ENCODE measurements at regions not wholly inside any gene's neighbourhood (a gene's known extent, or its start where the extent isn't known, plus 50 kb on each side); places are given as distances from the start of the nearest gene placed in this dataset.
"Not testable (repeated sequence)": the region's sequence is repeated elsewhere in the genome, so short reads cannot be mapped to it uniquely, and the experiment has no call there.

DNA sequence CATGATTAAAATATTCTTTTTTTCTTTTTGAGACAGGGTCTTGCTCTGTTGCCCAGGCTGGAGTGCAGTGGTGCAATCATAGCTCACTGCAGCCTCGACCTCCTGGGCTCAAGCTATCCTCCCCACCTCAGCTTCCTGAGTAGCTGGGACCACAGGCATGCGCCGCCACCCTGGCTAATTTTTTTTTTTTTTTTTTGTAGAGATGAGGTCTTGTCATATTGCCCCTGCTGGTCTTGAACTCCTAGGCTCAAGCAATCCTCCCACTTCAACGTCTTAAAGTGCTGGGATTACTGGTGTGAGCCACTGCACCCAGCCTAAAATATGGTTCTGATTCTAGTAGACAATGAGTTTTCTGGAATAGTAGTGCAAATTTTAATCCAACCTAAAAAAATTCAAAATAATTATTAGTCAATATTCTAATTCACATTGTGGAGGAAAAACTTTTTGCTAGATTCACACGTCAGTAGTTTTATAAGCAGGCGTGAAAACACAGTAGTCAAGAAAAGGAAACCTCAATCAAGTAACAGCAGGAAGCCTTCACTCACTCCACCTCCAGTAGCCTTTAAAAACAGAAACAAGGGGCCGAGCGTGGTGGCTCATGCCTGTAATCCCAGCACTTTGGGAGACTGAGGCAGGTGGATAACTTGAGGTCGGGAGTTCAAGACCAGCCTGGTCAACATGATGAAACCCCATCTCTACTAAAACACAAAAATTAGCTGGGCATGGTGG, 268.7 kb downstream of the BCL2 start:
- not testable (repeated sequence) for H3K18ac ChIP-seq (ENCODE audit: low read length); DNase-seq; H3K27me3 ChIP-seq (ENCODE audit: insufficient read depth, low read length, poor library complexity); H2BK15ac ChIP-seq (replicated peaks; ENCODE audit: low read depth); H3K4me1 ChIP-seq (ENCODE audit: control insufficient read depth, low read depth, low read length); H3K4me3 ChIP-seq (ENCODE audit: low read length); H3K23ac ChIP-seq (ENCODE audit: low read length); H3K79me1 ChIP-seq (ENCODE audit: low read length); H4K5ac ChIP-seq (ENCODE audit: low read length); H2BK5ac ChIP-seq (ENCODE audit: low read length); H4K8ac ChIP-seq (ENCODE audit: low read depth, low read length); H3K4me2 ChIP-seq (ENCODE audit: low read length); H3K27ac ChIP-seq (ENCODE audit: low read depth, low read length); H3K79me2 ChIP-seq (ENCODE audit: control insufficient read depth, insufficient read depth, low read length); H2BK120ac ChIP-seq (ENCODE audit: low read depth, low read length); H3K4ac ChIP-seq (ENCODE audit: low read depth, low read length); H3K56ac ChIP-seq (ENCODE audit: low read length); H3K36me3 ChIP-seq (ENCODE audit: control insufficient read depth, insufficient read depth, low read length); H2AK5ac ChIP-seq (ENCODE audit: low read length); H3K9ac ChIP-seq (ENCODE audit: low read length)
- WGBS (ENCODE audit: extremely low coverage, insufficient coverage, low lambda C conversion rate) = no CpG with 5 or more reads among the region's 9 CpGs

GRCh38 chr18:63046375-63046774, 273.2 kb downstream of the BCL2 start:
- Histone ChIP-seq H4K8ac (ENCODE audit: low read depth, low read length) (no peak overlapping the region), H3K79me2 (ENCODE audit: control insufficient read depth, insufficient read depth, low read length) (no peaks in the 10 kb centered on the region), H3K27me3 (ENCODE audit: insufficient read depth, low read length, poor library complexity) (no peaks in the 10 kb centered on the region), H3K4me1 (ENCODE audit: control insufficient read depth, low read depth, low read length) (no peaks in the 10 kb centered on the region), H3K4me2 (ENCODE audit: low read length) (no peak overlapping the region), H2BK5ac (ENCODE audit: low read length) (no peak overlapping the region), H3K9ac (ENCODE audit: low read length) (no peak overlapping the region), H3K36me3 (ENCODE audit: control insufficient read depth, insufficient read depth, low read length) (no peaks in the 10 kb centered on the region), H4K5ac (ENCODE audit: low read length) (no peak overlapping the region), H3K4ac (ENCODE audit: low read depth, low read length) (no peak overlapping the region), H2BK120ac (ENCODE audit: low read depth, low read length) (no peak overlapping the region), H3K23ac (ENCODE audit: low read length) (no peak overlapping the region), H2AK5ac (ENCODE audit: low read length) (no peak overlapping the region), H3K27ac (ENCODE audit: low read depth, low read length) (no peak overlapping the region), H3K18ac (ENCODE audit: low read length) (no peak overlapping the region), H3K56ac (ENCODE audit: low read length) (no peak overlapping the region), H3K79me1 (ENCODE audit: low read length) (no peaks in the 10 kb centered on the region), H2BK15ac (replicated peaks; ENCODE audit: low read depth) (no peak overlapping the region), H3K4me3 (ENCODE audit: low read length) (no peak overlapping the region)
- no CpG with 5 or more reads among the region's 3 CpGs for WGBS (ENCODE audit: extremely low coverage, insufficient coverage, low lambda C conversion rate)
- DNase-seq = no peak

DNA sequence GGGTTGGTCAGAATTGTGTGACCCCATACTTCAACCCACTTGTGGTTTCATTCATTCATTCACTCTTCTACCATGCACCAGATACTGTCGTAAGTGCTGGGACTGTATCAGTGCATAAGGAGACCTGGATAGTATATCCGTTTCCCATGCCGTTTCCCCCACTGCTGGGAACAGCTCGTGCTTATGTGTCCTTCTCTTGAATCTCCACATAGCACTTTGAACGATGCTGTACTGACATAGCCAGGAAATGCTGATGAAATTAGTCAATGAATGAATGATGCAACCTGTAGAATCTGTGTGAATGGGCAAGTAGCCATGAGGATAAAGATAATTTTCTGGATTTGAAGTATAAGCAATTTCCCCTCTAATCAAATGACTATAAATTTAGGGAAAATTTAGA, 276.1 kb downstream of the BCL2 start:
- Histone ChIP-seq H3K4me3 (ENCODE audit: low read length) (no peak overlapping the region), H3K18ac (ENCODE audit: low read length) (no peak overlapping the region), H3K9ac (ENCODE audit: low read length) (no peak overlapping the region), H3K4me1 (ENCODE audit: control insufficient read depth, low read depth, low read length) (no peaks in the 10 kb centered on the region), H2BK15ac (replicated peaks; ENCODE audit: low read depth) (no peak overlapping the region), H3K79me2 (ENCODE audit: control insufficient read depth, insufficient read depth, low read length) (no peaks in the 10 kb centered on the region), H3K27me3 (ENCODE audit: insufficient read depth, low read length, poor library complexity) (no peaks in the 10 kb centered on the region), H3K36me3 (ENCODE audit: control insufficient read depth, insufficient read depth, low read length) (no peaks in the 10 kb centered on the region), H2BK120ac (ENCODE audit: low read depth, low read length) (no peak overlapping the region), H2AK5ac (ENCODE audit: low read length) (no peak overlapping the region), H2BK5ac (ENCODE audit: low read length) (no peak overlapping the region), H4K5ac (ENCODE audit: low read length) (no peak overlapping the region), H4K8ac (ENCODE audit: low read depth, low read length) (no peak overlapping the region), H3K56ac (ENCODE audit: low read length) (no peak overlapping the region), H3K27ac (ENCODE audit: low read depth, low read length) (no peak overlapping the region), H3K4ac (ENCODE audit: low read depth, low read length) (no peak overlapping the region), H3K23ac (ENCODE audit: low read length) (no peak overlapping the region), H3K79me1 (ENCODE audit: low read length) (no peaks in the 10 kb centered on the region), H3K4me2 (ENCODE audit: low read length) (no peak overlapping the region)
- no peak for DNase-seq
- no CpG with 5 or more reads among the region's 5 CpGs for WGBS (ENCODE audit: extremely low coverage, insufficient coverage, low lambda C conversion rate)

- no peak overlapping the region for H3K9ac ChIP-seq (ENCODE audit: low read length)
- H4K5ac ChIP-seq (ENCODE audit: low read length) = no peak overlapping the region
- no peaks in the 10 kb centered on the region for H3K4me1 ChIP-seq (ENCODE audit: control insufficient read depth, low read depth, low read length)
These were observed 277.2 kb downstream of the BCL2 start for GRCh38 chr18:63042351-63042750.

GRCh38 chr18:63040788-63041410, 278.7 kb downstream of the BCL2 start:
- WGBS (ENCODE audit: extremely low coverage, insufficient coverage, low lambda C conversion rate) = no CpG with 5 or more reads among the region's 4 CpGs
- no peaks in the 10 kb centered on the region for H3K4me1 ChIP-seq (ENCODE audit: control insufficient read depth, low read depth, low read length)

More at GRCh38 chr18:63042351-63042750, 277.2 kb downstream of the BCL2 start:
- Histone ChIP-seq H3K4ac (ENCODE audit: low read depth, low read length) (no peak overlapping the region), H3K27me3 (ENCODE audit: insufficient read depth, low read length, poor library complexity) (no peaks in the 10 kb centered on the region), H3K36me3 (ENCODE audit: control insufficient read depth, insufficient read depth, low read length) (no peaks in the 10 kb centered on the region), H3K4me2 (ENCODE audit: low read length) (no peak overlapping the region), H3K18ac (ENCODE audit: low read length) (no peak overlapping the region), H3K79me2 (ENCODE audit: control insufficient read depth, insufficient read depth, low read length) (no peaks in the 10 kb centered on the region), H3K56ac (ENCODE audit: low read length) (no peak overlapping the region), H3K23ac (ENCODE audit: low read length) (no peak overlapping the region), H3K4me3 (ENCODE audit: low read length) (no peak overlapping the region), H3K79me1 (ENCODE audit: low read length) (no peaks in the 10 kb centered on the region), H2BK15ac (replicated peaks; ENCODE audit: low read depth) (no peak overlapping the region), H3K27ac (ENCODE audit: low read depth, low read length) (no peak overlapping the region), H2AK5ac (ENCODE audit: low read length) (no peak overlapping the region), H4K8ac (ENCODE audit: low read depth, low read length) (no peak overlapping the region), H2BK120ac (ENCODE audit: low read depth, low read length) (no peak overlapping the region), H2BK5ac (ENCODE audit: low read length) (no peak overlapping the region)
- DNase-seq = no peak

GRCh38 chr18:63037491-63037890, 282.1 kb downstream of the BCL2 start:
- H3K4me2 ChIP-seq (ENCODE audit: low read length) = no peak overlapping the region
- no peak overlapping the region for H3K4ac ChIP-seq (ENCODE audit: low read depth, low read length)
- H3K27me3 ChIP-seq (ENCODE audit: insufficient read depth, low read length, poor library complexity) = no peaks in the 10 kb centered on the region
- H3K79me2 ChIP-seq (ENCODE audit: control insufficient read depth, insufficient read depth, low read length) = no peaks in the 10 kb centered on the region
- H3K4me1 ChIP-seq (ENCODE audit: control insufficient read depth, low read depth, low read length) = no peaks in the 10 kb centered on the region
- no peak overlapping the region for H2AK5ac ChIP-seq (ENCODE audit: low read length)
- no peak overlapping the region for H2BK5ac ChIP-seq (ENCODE audit: low read length)
- H3K23ac ChIP-seq (ENCODE audit: low read length) = no peak overlapping the region
- no peak overlapping the region for H3K18ac ChIP-seq (ENCODE audit: low read length)
- H3K4me3 ChIP-seq (ENCODE audit: low read length) = no peak overlapping the region
- DNase-seq = no peak
- no peak overlapping the region for H2BK15ac ChIP-seq (replicated peaks; ENCODE audit: low read depth)
- H3K79me1 ChIP-seq (ENCODE audit: low read length) = no peaks in the 10 kb centered on the region
- H4K5ac ChIP-seq (ENCODE audit: low read length) = no peak overlapping the region
- H3K27ac ChIP-seq (ENCODE audit: low read depth, low read length) = no peak overlapping the region
- H3K36me3 ChIP-seq (ENCODE audit: control insufficient read depth, insufficient read depth, low read length) = no peaks in the 10 kb centered on the region
- H3K9ac ChIP-seq (ENCODE audit: low read length) = no peak overlapping the region
- no peak overlapping the region for H2BK120ac ChIP-seq (ENCODE audit: low read depth, low read length)
- H4K8ac ChIP-seq (ENCODE audit: low read depth, low read length) = no peak overlapping the region
- H3K56ac ChIP-seq (ENCODE audit: low read length) = no peak overlapping the region
- WGBS (ENCODE audit: extremely low coverage, insufficient coverage, low lambda C conversion rate) = no CpG with 5 or more reads among the region's 2 CpGs

More at GRCh38 chr18:63040788-63041410, 278.7 kb downstream of the BCL2 start:
- Histone ChIP-seq H3K9ac (ENCODE audit: low read length) (no peak overlapping the region), H3K36me3 (ENCODE audit: control insufficient read depth, insufficient read depth, low read length) (no peaks in the 10 kb centered on the region), H3K56ac (ENCODE audit: low read length) (no peak overlapping the region), H4K8ac (ENCODE audit: low read depth, low read length) (no peak overlapping the region), H3K79me2 (ENCODE audit: control insufficient read depth, insufficient read depth, low read length) (no peaks in the 10 kb centered on the region), H3K23ac (ENCODE audit: low read length) (no peak overlapping the region), H2BK120ac (ENCODE audit: low read depth, low read length) (no peak overlapping the region), H3K18ac (ENCODE audit: low read length) (no peak overlapping the region), H3K4me3 (ENCODE audit: low read length) (no peak overlapping the region), H3K4ac (ENCODE audit: low read depth, low read length) (no peak overlapping the region), H2AK5ac (ENCODE audit: low read length) (no peak overlapping the region), H2BK15ac (replicated peaks; ENCODE audit: low read depth) (no peak overlapping the region), H3K27ac (ENCODE audit: low read depth, low read length) (no peak overlapping the region), H3K4me2 (ENCODE audit: low read length) (no peak overlapping the region), H3K79me1 (ENCODE audit: low read length) (no peaks in the 10 kb centered on the region), H3K27me3 (ENCODE audit: insufficient read depth, low read length, poor library complexity) (no peaks in the 10 kb centered on the region), H2BK5ac (ENCODE audit: low read length) (no peak overlapping the region), H4K5ac (ENCODE audit: low read length) (no peak overlapping the region)
- DNase-seq = no peak

Measured in mesendoderm (in vitro differentiated cells).